OCI-LY7 (cell line): ENCODE measurements at regions not wholly inside any gene's neighbourhood (a gene's known extent, or its start where the extent isn't known, plus 50 kb on each side); places are given as distances from the start of the nearest gene placed in this dataset.

Source experiments
- BruUV-seq: library from RNA; stranded (reverse); fragments of 400-500 nt; replicated peaks from 2 replicates; lab custom pipeline; 2021; lab: Mats Ljungman, UMichigan
- CTCF ChIA-PET: fragments of 300-600 bp; sonication (Branson Sonifier 250); formaldehyde crosslinking; loops from one replicate; lab custom pipeline; 2022; ENCODE audit warnings: antibody characterized with exemption; ENCODE audit not compliant: unreplicated experiment; lab: Charles Lee
- POLR2A ChIA-PET: fragments of 300-600 bp; sonication (Branson Sonifier 250); formaldehyde crosslinking; loops from one replicate; lab custom pipeline; 2022; ENCODE audit warnings: antibody characterized with exemption; lab: Charles Lee
- DNase-seq: peaks from one replicate; pipeline ENCODE4 v3.0.0-alpha.2; 2015; ENCODE audit warnings: low spot score
- H2AFZ ChIP-seq: fragments of 200-600 bp; sonication (generic), shearing (Covaris generic); 2 replicates; pipeline ENCODE4 v1.6.1; 2014; ENCODE audit warnings: mild to moderate bottlenecking, antibody characterized with exemption, low read length, moderate library complexity
- H3K27ac ChIP-seq: fragments of 200-600 bp; sonication (generic); 2 replicates; pipeline ENCODE4 v1.5.1; 2014; ENCODE audit warnings: mixed run types, low read depth, mild to moderate bottlenecking, moderate library complexity, low read length, inconsistent platforms; ENCODE audit not compliant: poor library complexity, severe bottlenecking
- H3K36me3 ChIP-seq: fragments of 200-600 bp; sonication (generic); 2 replicates; pipeline ENCODE4 v1.6.1; 2014; ENCODE audit warnings: mild to moderate bottlenecking, antibody characterized with exemption, low read length, moderate library complexity, mixed read lengths; ENCODE audit not compliant: insufficient read depth
- H3K4me1 ChIP-seq: fragments of 200-600 bp; sonication (generic); 2 replicates; pipeline ENCODE4 v1.5.1; 2014; ENCODE audit warnings: mild to moderate bottlenecking, low read length; ENCODE audit not compliant: insufficient read depth, poor library complexity, severe bottlenecking
- H3K4me2 ChIP-seq: fragments of 200-600 bp; sonication (generic); 2 replicates; pipeline ENCODE4 v1.6.1; 2014; ENCODE audit warnings: mild to moderate bottlenecking, low read length
- H3K4me3 ChIP-seq: fragments of 200-600 bp; sonication (generic); 2 replicates; pipeline ENCODE4 v1.5.1; 2014; ENCODE audit warnings: mild to moderate bottlenecking, low read depth, low read length; ENCODE audit not compliant: poor library complexity, severe bottlenecking
- H3K79me2 ChIP-seq: fragments of 200-600 bp; sonication (generic); 2 replicates; pipeline ENCODE4 v1.6.1; 2016; ENCODE audit warnings: low read depth, mild to moderate bottlenecking, low read length, moderate library complexity, mixed read lengths; ENCODE audit not compliant: insufficient read depth
- H3K9me2 ChIP-seq: fragments of 200-600 bp; sonication (generic); 2 replicates; pipeline ENCODE4 v1.6.1; 2016; ENCODE audit warnings: mild to moderate bottlenecking, low read length, mixed read lengths; ENCODE audit not compliant: insufficient read depth
- H3K9me3 ChIP-seq: fragments of 200-600 bp; sonication (generic); 2 replicates; pipeline ENCODE4 v1.6.1; 2014; ENCODE audit warnings: mild to moderate bottlenecking, mixed run types, low read length, mixed read lengths
- H4K20me1 ChIP-seq: fragments of 200-600 bp; sonication (generic); 2 replicates; pipeline ENCODE4 v1.6.1; 2014; ENCODE audit warnings: mild to moderate bottlenecking, antibody characterized with exemption, low read length, moderate library complexity, mixed read lengths; ENCODE audit not compliant: insufficient read depth
- EZH2phosphoT487 ChIP-seq: fragments of 200-600 bp; sonication (generic); IDR thresholded peaks from 2 replicates; pipeline ENCODE4 v1.6.1; 2018; ENCODE audit warnings: low read depth, borderline replicate concordance, mild to moderate bottlenecking, mixed run types, antibody characterized with exemption, low read length, moderate library complexity, mixed read lengths
- intact Hi-C: fragments of 100-400 bp; cut with micrococcal nuclease; formaldehyde crosslinking; loops from one replicate; pipeline ENCODE4 v1.10.0; 2022; ENCODE audit not compliant: unreplicated experiment
- TF ChIP-seq, protein P1 (sequence below): fragments of 200-600 bp; sonication (generic); conservative IDR thresholded peaks from 2 replicates; pipeline ENCODE4 v1.5.1; 2014; ENCODE audit warnings: mild to moderate bottlenecking, antibody characterized with exemption, low read length, moderate library complexity, mixed read lengths

DNA sequence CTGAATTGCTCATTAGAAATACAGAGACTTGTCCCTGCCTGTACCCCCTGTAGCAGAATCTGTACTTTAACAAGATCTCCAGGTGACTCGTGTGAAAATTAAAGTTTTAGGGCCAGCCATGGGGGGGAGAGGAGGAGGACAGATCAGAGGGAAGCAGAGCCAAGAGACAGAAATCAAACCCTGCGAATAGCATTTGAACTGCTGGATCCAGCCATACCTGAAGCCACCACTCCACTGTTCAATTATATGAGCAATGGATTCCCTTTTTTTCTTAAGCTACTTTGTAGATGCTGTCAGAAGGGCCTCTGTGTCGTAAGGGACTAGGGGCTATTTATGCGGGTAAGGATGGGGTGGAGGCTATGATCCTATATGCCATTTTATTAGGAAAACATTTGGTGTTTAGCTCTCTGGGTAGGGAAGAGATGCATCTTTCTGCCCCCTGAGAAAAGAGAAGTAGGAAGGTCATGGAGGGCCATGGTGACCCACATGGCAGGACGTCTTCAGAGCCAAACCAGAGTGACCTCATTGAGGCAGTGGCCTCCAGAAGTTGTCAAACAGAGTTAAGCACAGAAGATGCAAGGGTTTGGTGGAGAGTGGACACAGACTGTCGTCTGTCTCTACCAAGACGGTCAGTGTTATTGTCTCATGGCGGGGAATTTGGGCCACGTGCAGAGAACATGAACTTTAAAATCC, 203.9 kb downstream of the PHETA1 start:
- Histone ChIP-seq H3K79me2 (no peaks in the 10 kb centered on the region), H3K9me3 (no peaks in the 10 kb centered on the region), H3K9me2 (no peaks in the 10 kb centered on the region), H3K27ac (no peak overlapping the region), H4K20me1 (no peaks in the 10 kb centered on the region), H3K36me3 (no peaks in the 10 kb centered on the region), H3K4me3 (no peak overlapping the region), H2AFZ (no peak overlapping the region), H3K4me2 (no peak overlapping the region), H3K4me1 (no peaks in the 10 kb centered on the region)
- BruUV-seq: no TSS peak
- intact Hi-C loops: no loop called here
- CTCF ChIA-PET: no interaction called here
- TF ChIP-seq, protein P1, sequence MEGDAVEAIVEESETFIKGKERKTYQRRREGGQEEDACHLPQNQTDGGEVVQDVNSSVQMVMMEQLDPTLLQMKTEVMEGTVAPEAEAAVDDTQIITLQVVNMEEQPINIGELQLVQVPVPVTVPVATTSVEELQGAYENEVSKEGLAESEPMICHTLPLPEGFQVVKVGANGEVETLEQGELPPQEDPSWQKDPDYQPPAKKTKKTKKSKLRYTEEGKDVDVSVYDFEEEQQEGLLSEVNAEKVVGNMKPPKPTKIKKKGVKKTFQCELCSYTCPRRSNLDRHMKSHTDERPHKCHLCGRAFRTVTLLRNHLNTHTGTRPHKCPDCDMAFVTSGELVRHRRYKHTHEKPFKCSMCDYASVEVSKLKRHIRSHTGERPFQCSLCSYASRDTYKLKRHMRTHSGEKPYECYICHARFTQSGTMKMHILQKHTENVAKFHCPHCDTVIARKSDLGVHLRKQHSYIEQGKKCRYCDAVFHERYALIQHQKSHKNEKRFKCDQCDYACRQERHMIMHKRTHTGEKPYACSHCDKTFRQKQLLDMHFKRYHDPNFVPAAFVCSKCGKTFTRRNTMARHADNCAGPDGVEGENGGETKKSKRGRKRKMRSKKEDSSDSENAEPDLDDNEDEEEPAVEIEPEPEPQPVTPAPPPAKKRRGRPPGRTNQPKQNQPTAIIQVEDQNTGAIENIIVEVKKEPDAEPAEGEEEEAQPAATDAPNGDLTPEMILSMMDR: no peak
- POLR2A ChIA-PET: interaction anchor here (0.7 kb wide), 1 partner anchor 1376 kb away, joined by 3 read pairs; no protein-coding TSS in a partner anchor
- no peak for DNase-seq

- Histone ChIP-seq H3K27ac (no peak overlapping the region), H3K79me2 (no peaks in the 10 kb centered on the region), H3K4me3 (no peak overlapping the region), H2AFZ (no peak overlapping the region), H3K9me3 (no peaks in the 10 kb centered on the region), H3K4me2 (no peak overlapping the region), H3K9me2 (no peaks in the 10 kb centered on the region), H4K20me1 (no peaks in the 10 kb centered on the region), H3K36me3 (no peaks in the 10 kb centered on the region), H3K4me1 (no peaks in the 10 kb centered on the region)
- intact Hi-C loops: no loop called here
- no TSS peak for BruUV-seq
- no peak for DNase-seq
- CTCF ChIA-PET: no interaction called here
- TF ChIP-seq, protein P1: no peak
- TF ChIP-seq EZH2phosphoT487: no peak
- POLR2A ChIA-PET: interaction anchor here (1.0 kb wide), 1 partner anchor 64 kb away, joined by 4 read pairs; no protein-coding TSS in a partner anchor
Measured at GRCh38 chr12:111163422-111163821, 205.5 kb downstream of the PHETA1 start.

DNA sequence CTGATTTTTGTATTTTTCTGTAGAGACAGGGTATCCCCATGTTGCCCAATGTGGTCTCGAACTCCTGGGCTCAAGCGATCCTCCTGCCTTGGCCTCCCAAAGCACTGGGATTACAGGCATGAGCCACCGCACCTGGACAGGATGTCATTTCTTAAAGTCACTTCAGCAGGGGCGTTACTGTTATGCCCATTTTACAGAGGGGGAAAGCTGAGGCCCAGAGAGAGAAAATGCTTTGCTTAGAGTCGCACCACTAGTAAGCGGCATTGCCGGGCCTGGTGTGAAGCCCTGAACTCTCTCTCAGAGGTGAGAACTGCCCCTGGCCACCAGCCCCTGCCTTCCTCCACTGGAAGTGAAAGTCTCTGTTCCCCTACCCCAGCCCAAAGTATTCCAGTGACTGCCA, 207.0 kb downstream of the PHETA1 start:
- Histone ChIP-seq H2AFZ (no peak overlapping the region), H3K27ac (no peak overlapping the region), H3K36me3 (no peaks in the 10 kb centered on the region), H3K9me2 (no peaks in the 10 kb centered on the region), H3K79me2 (no peaks in the 10 kb centered on the region), H3K4me2 (no peak overlapping the region), H3K4me3 (no peak overlapping the region), H3K4me1 (no peaks in the 10 kb centered on the region), H4K20me1 (no peaks in the 10 kb centered on the region), H3K9me3 (no peaks in the 10 kb centered on the region)
- no TSS peak for BruUV-seq
- intact Hi-C loops: no loop called here
- ChIA-PET POLR2A (no interaction called here), CTCF (no interaction called here)
- TF ChIP-seq, protein P1: no peak
- no peak for TF ChIP-seq EZH2phosphoT487
- no peak for DNase-seq
